OCI-LY1 (cell line): ENCODE measurements at regions not wholly inside any gene's neighbourhood (a gene's known extent, or its start where the extent isn't known, plus 50 kb on each side); places are given as distances from the start of the nearest gene placed in this dataset.

Source experiments
- H2AFZ ChIP-seq: fragments of 200-600 bp; sonication (generic), shearing (Covaris generic); 2 replicates; pipeline ENCODE4 v1.6.0; 2014; ENCODE audit warnings: antibody characterized with exemption, mild to moderate bottlenecking, low read length
- H3F3A ChIP-seq: fragments of 200-600 bp; sonication (generic), shearing (Covaris generic); 2 replicates; pipeline ENCODE4 v1.6.0; 2014; ENCODE audit warnings: mild to moderate bottlenecking, antibody characterized with exemption, low read length, moderate library complexity; ENCODE audit not compliant: insufficient read depth
- H3K27ac ChIP-seq: fragments of 200-600 bp; sonication (generic); 2 replicates; pipeline ENCODE4 v1.5.1; 2014; ENCODE audit warnings: low read length, mixed run types, mild to moderate bottlenecking, low read depth; ENCODE audit not compliant: poor library complexity, severe bottlenecking
- H3K27me3 ChIP-seq: fragments of 200-600 bp; sonication (generic); 2 replicates; pipeline ENCODE4 v1.6.0; 2014; ENCODE audit warnings: antibody characterized with exemption, mild to moderate bottlenecking, low read length, moderate library complexity; ENCODE audit not compliant: insufficient read depth
- H3K36me3 ChIP-seq: fragments of 200-600 bp; sonication (generic); 2 replicates; pipeline ENCODE4 v1.6.1; 2014; ENCODE audit warnings: mild to moderate bottlenecking, antibody characterized with exemption, low read length, moderate library complexity, mixed read lengths; ENCODE audit not compliant: insufficient read depth
- H3K4me1 ChIP-seq: fragments of 200-600 bp; sonication (generic); 2 replicates; pipeline ENCODE4 v1.5.1; 2014; ENCODE audit warnings: mild to moderate bottlenecking, low read length, moderate library complexity; ENCODE audit not compliant: insufficient read depth, severe bottlenecking
- H3K4me2 ChIP-seq: fragments of 200-600 bp; sonication (generic), shearing (Covaris generic); 2 replicates; pipeline ENCODE4 v1.6.1; 2014; ENCODE audit warnings: low read length
- H3K4me3 ChIP-seq: fragments of 200-600 bp; sonication (generic); 2 replicates; pipeline ENCODE4 v1.5.1; 2014; ENCODE audit warnings: low read length, low read depth, mild to moderate bottlenecking, mixed read lengths; ENCODE audit not compliant: poor library complexity, severe bottlenecking
- H3K79me2 ChIP-seq: fragments of 200-600 bp; shearing (Covaris generic); 2 replicates; pipeline ENCODE4 v1.6.1; 2016; ENCODE audit warnings: mixed run types, low read length, mixed read lengths; ENCODE audit not compliant: insufficient read depth
- H3K9ac ChIP-seq: fragments of 200-600 bp; sonication (generic), shearing (Covaris generic); 2 replicates; pipeline ENCODE4 v1.6.1; 2014; ENCODE audit warnings: mild to moderate bottlenecking, low read length, mixed read lengths
- H3K9me2 ChIP-seq: fragments of 200-600 bp; sonication (generic), shearing (Covaris generic); 2 replicates; pipeline ENCODE4 v1.6.1; 2014; ENCODE audit warnings: low read depth, mild to moderate bottlenecking, low read length, mixed read lengths
- H3K9me3 ChIP-seq: fragments of 200-600 bp; shearing (Covaris generic); 2 replicates; pipeline ENCODE4 v1.6.1; 2014; ENCODE audit warnings: low read length, mixed read lengths
- H4K20me1 ChIP-seq: fragments of 200-600 bp; sonication (generic), shearing (Covaris generic); 2 replicates; pipeline ENCODE4 v1.6.0; 2016; ENCODE audit warnings: mild to moderate bottlenecking, low read length; ENCODE audit not compliant: insufficient read depth
- EZH2 ChIP-seq: fragments of 200-600 bp; sonication (generic), shearing (Covaris generic); IDR thresholded peaks from 2 replicates; pipeline ENCODE4 v1.8.0; 2017; ENCODE audit warnings: borderline replicate concordance, mixed run types, mild to moderate bottlenecking, antibody characterized with exemption, low read length, moderate library complexity, mixed read lengths
- TF ChIP-seq, protein P1 (sequence below): fragments of 200-600 bp; sonication (generic), shearing (Covaris generic); IDR thresholded peaks from 2 replicates; pipeline ENCODE4 v1.5.1; 2017; ENCODE audit warnings: mild to moderate bottlenecking, antibody characterized with exemption, low read length, moderate library complexity, mixed read lengths

DNA sequence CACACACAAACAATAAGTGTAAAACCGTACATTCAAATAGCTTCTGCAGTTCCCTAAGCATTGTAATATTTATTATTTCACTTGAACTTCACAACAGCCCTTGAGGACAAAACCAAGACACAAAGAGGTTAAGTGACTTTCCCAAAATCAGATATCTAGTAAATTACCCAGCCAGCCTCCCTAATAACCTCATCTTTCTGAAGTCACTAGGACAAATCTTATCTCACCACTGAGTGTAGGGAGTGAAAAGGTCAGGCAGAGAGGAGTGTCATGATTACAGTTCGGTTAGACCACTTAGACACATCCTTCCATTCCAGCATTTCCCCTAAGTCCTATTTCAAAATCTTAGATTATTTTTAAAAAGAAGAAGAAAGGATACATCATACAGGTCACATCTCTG is 377.3 kb upstream of the NFIA start:
- Histone ChIP-seq H3K79me2 (no peaks in the 10 kb centered on the region), H3K9ac (no peak overlapping the region), H3K4me2 (no peak overlapping the region), H3K9me2 (no peaks in the 10 kb centered on the region), H3K9me3 (no peaks in the 10 kb centered on the region), H3K4me1 (no peaks in the 10 kb centered on the region), H3F3A (no peaks in the 10 kb centered on the region), H3K27ac (no peak overlapping the region), H2AFZ (no peak overlapping the region), H3K4me3 (no peak overlapping the region), H3K36me3 (no peaks in the 10 kb centered on the region), H3K27me3 (no peaks in the 10 kb centered on the region), H4K20me1 (no peaks in the 10 kb centered on the region)
- TF ChIP-seq, protein P1, sequence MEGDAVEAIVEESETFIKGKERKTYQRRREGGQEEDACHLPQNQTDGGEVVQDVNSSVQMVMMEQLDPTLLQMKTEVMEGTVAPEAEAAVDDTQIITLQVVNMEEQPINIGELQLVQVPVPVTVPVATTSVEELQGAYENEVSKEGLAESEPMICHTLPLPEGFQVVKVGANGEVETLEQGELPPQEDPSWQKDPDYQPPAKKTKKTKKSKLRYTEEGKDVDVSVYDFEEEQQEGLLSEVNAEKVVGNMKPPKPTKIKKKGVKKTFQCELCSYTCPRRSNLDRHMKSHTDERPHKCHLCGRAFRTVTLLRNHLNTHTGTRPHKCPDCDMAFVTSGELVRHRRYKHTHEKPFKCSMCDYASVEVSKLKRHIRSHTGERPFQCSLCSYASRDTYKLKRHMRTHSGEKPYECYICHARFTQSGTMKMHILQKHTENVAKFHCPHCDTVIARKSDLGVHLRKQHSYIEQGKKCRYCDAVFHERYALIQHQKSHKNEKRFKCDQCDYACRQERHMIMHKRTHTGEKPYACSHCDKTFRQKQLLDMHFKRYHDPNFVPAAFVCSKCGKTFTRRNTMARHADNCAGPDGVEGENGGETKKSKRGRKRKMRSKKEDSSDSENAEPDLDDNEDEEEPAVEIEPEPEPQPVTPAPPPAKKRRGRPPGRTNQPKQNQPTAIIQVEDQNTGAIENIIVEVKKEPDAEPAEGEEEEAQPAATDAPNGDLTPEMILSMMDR, result no peak
- TF ChIP-seq EZH2, result no peak

DNA sequence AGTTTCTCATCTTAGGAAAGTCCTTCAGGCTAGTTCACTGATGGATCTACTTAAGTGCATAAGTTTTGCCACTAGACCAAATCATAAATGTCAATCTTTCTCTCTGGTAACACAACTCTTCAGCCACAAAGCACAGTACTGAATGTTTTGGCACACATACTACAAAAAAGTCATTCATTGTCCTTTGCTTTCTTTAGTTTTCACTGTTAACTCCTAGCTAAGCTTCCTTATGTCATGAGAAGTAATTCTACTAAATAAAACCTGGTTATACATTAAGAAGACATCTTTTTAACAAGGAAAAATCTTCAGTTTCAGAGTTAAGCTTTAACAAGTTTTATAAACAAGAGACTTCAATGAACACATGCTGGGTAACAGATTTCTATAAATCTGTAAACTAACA is 379.2 kb upstream of the NFIA start:
- no peak overlapping the region for H3K27ac ChIP-seq
- no peaks in the 10 kb centered on the region for H3K36me3 ChIP-seq
- H3F3A ChIP-seq, result no peaks in the 10 kb centered on the region
- no peaks in the 10 kb centered on the region for H4K20me1 ChIP-seq
- H3K4me3 ChIP-seq, result no peak overlapping the region
- H3K4me1 ChIP-seq, result no peaks in the 10 kb centered on the region
- TF ChIP-seq, protein P1, result no peak
- no peak overlapping the region for H3K4me2 ChIP-seq
- H3K79me2 ChIP-seq, result no peaks in the 10 kb centered on the region
- H3K9ac ChIP-seq, result no peak overlapping the region
- no peak overlapping the region for H2AFZ ChIP-seq
- no peaks in the 10 kb centered on the region for H3K27me3 ChIP-seq
- H3K9me2 ChIP-seq, result no peaks in the 10 kb centered on the region
- H3K9me3 ChIP-seq, result no peaks in the 10 kb centered on the region

DNA sequence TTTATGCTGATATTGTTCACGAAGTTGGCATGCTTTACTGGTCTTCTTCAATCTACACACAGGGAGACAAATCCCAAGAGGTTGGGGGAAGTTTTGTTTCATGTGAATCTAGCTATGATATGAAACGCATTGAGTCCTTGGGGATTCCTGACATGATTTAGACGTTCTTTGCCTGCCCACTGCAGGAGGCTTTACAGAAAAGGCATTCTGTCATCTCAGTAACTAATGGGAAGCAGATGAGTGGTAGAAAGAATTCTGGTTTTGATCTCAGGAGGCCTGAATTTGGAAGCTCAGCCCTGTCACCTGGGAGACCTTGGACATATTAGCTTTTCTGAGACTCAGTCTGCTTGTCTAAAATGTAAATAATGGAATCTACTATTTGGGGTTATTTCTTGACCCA is 383.0 kb upstream of the NFIA start:
- TF ChIP-seq, protein P1, result no peak
- no peak for TF ChIP-seq EZH2
- Histone ChIP-seq H3K9ac (no peak overlapping the region), H3K27me3 (no peaks in the 10 kb centered on the region), H3K79me2 (no peaks in the 10 kb centered on the region), H3F3A (no peaks in the 10 kb centered on the region), H3K4me1 (no peaks in the 10 kb centered on the region), H3K9me2 (no peaks in the 10 kb centered on the region), H3K9me3 (no peaks in the 10 kb centered on the region), H3K4me3 (no peak overlapping the region), H2AFZ (no peak overlapping the region), H3K4me2 (no peak overlapping the region), H3K27ac (no peak overlapping the region), H3K36me3 (no peaks in the 10 kb centered on the region), H4K20me1 (no peaks in the 10 kb centered on the region)
